ENCODE measurements at regions not wholly inside any gene's neighbourhood (a gene's known extent, or its start where the extent isn't known, plus 50 kb on each side); places are given as distances from the start of the nearest gene placed in this dataset.

GRCh38 chr21:38556390-38556789 lies 58.1 kb upstream of the ERG start:
- no peak for DNase-seq

DNA sequence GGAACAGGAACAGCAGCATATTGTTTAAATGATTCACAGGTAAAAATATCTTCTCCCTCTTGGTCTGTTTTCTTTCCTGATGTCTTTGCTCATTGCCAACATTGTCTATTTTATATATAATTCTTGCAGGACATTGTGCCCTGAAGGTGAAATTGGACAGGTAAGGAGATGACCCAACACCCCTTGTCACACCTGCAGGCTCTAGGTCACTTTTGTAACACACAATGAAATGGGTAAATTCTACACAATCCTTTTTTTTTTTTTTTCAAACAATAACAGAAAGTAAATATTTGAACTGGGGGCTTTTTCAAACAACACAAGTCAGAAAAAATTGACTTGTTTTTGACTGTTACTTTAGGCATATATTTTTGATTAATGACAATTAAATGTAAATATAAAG lies 62.9 kb upstream of the ERG start:
- DNase-seq, result no peak

GRCh38 chr21:38561613-38562581 lies 63.6 kb upstream of the ERG start:
- DNase-seq, result no peak

- DNase-seq, result no peak
Observed at GRCh38 chr21:38567335-38567969, 69.2 kb upstream of the ERG start.

DNA sequence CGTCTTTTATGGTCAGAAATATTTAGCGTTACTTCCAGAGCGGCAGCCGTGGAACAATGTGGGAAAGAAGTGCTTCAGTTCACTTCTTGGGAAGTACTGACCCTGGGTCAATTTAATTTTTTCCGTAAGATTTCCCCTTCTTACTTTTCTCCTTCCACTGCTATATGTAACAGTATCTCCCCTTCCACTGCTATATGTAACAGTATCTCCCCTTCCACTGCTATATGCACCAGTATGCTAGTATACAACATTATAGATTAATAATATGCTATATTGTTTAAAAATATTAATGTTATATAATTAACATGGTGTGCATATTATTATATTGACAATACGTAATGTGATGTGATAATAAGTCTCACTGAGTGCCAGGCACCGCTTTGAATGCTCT lies 69.7 kb upstream of the ERG start:
- DNase-seq, result no peak

DNA sequence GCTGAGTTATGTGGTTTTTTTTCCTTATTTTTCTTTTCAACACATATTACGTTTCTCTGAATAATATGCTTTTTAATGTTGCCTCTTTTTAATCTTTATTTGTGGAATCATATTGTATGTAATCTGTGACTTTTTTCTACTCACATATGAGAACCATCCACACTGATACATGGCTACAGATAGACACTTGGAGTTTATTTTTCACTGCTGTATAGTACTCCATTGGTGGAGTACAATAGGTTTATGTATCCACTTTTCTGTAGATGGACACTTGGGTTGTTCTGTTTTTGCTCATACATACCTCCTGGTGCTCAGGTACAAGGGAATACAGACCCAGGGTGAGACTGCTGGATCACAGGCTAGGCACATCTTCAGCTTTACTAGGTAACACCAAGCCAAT lies 71.5 kb upstream of the ERG start:
- no peak for DNase-seq

DNA sequence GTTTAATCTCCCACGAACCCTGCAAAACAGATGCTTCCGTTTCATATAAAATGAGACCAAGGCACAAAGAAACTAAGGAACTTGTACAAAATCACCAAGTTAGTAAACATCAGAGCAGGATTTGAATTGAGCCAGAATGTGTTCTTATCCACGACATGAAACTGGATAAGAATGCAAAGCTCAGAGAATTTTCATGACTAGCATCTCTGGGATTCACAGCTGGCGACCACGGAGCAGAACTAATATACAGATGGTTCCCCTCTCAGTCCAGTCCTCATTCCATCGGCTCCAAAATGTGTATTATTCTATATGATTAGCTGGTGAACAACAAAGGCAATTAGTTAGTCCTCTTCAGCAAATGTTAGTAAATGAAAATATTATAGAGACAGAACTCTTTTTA lies 72.3 kb upstream of the ERG start:
- no peak for DNase-seq

GRCh38 chr21:38574895-38575575 lies 76.8 kb upstream of the ERG start:
- DNase-seq, result no peak

- no peak for DNase-seq
Observed at GRCh38 chr21:38577887-38578286, 79.6 kb upstream of the ERG start.

DNA sequence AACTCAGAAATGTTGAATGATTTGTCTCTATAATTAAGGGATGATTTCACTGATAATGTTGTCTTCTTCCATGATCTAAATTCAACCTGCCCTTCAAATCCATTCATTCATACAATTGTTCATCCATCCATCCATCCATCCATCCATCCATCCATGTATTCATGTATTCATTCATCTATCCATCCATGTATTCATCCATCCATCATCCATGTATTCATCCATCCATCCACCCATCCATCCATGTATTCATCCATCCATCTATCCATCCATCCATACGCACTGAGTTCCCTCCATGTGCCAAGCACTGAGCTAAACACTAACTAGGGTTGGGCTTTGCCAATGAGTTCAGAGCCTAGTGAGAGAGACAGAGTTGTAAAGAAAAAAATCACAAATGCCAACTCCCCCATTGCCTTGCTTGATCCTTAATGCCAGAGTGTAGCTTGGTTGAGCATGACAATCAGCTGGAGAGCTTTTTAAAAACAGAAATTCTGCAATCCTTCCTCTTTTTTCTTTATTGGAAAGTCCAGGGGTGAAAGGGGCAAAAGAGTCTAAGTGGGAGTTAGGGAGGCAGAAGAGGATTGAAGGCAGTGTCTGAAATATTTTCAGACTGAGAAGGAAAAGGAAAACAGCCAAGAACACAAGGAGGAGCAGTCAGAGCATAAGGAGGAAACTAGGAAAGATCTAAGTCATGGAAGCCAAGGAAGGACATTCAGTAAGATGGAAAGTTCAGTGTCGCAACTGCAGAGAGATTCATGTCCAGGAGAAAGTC lies 92.4 kb upstream of the ERG start:
- DNase-seq, result no peak

DNA sequence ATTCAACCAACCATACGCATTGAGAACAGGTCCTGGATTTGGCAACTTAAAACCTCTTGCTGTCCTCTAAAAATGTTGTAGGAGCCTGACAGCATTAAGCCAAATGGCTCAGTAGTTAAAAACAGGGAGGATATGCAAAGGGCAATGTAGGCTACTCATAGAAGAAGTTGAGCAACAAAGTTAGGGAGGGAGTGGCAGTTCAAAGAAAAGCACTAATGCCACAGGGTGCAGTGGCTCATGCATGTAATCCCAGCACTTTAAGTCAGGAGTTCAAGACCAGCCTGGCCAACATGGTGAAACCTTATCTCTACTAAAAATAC lies 92.9 kb upstream of the ERG start:
- no peak for DNase-seq

DNA sequence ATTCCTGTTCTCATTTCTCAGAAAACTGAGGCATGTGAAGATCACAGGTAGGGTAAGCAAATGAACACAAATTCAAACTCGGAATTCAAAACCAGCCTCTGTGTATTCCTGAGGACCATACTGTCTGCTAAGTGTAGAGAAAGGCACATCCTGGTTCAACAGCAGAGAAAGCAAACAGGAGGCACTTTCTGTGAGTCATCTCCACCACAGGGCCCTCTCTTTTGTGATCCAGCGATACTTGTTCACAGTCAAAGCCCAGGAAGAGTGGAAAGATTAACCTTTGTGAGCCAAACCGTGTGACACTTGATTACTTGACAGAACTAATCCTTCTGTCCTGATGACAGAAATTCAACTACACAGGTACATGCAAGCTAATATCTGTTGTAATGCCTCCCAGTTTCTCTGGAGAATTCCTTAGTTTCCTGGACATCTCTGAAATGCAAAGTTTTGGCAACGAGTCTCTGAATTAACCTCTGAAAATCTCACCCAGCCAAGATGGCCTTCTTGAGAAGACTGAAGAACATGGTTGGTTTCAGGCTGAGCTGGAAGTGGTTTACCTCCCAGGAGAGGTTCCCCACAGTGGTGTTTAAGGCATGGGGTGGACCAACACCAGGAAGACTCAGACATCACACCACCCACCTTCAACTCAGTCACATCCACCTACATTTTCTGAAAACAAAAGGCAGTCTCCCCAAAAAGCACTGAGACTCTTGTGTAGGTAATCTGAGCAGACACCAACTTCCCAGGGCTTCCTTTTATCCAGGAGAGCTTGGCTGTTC lies 98.2 kb upstream of the ERG start:
- no peak for DNase-seq

DNA sequence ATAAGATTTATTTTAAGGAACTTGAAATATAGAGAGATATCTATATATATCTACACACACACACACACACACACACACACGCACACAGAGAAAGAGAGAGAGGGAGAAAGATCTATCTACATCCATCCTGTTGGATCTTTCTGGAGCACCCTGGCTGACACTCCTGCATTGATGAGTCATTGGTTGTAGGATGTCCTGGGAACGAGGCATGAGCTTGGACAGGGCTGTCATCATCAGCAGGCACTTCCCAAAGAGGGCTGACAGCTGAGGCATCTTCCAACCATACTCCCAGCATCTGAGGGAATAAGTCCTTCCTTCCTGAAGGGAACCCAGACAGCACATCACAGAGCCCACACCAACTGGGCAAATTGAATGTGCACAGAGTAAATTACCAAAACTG lies 99.1 kb upstream of the ERG start:
- no peak for DNase-seq

DNA sequence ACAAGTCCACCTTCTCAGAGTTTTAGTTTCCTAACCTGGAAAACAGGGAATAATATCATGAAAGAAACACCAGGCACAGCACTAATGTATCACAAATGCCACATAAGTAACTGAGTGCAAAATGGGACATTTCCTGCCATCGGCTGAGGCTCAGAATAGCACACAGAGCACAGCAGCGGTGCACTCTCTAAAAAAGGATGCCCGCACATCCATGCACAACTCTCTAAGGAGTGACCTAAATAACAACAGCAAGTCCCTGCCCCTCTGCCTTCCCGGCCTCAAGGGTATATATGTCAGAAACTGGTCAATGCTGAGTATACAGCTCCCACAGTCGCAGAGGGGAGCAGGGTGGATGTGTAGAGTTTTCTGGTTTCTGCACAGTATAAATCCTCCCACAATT lies 100.1 kb upstream of the ERG start:
- DNase-seq, result no peak

- no peak for DNase-seq
Observed at GRCh38 chr21:38599381-38599975, 101.2 kb upstream of the ERG start.

DNA sequence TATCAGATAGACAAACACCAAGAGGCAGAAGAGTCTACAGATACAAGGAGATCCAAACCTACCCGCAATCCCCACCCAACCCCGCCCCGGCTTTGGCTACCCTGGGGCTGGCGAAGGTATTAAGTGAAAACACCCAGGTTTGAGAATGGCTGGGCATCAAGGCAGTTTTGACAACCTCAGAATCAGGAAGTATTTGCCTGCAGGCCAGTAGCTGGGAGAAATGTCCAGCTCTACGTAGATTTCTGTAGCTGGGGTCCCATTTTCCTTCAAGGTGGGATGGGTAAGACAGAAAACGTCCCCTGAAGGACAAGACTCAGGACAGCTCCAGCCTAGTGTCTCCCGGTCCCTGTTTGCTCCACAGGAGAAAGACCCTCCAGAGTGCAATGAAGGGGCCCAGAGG lies 101.8 kb upstream of the ERG start:
- no peak for DNase-seq

DNA sequence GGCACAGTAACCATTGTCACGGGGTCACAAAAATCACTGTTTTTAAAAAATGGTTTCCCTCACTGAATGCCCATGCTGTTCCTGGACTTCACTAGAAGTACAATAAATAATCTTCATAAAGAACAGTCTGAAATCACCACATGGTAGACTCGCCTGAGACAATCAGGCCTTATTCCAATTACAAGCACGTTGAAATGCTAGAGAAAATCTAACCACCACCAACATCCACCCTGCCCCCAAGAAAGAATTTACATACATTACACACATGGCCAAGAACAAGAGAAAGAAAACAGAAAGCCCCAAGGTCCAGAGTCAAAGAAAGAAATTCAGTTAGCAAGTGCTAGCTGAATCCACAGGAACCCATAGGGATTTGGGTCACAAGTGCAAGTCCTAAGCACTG lies 107.0 kb upstream of the ERG start:
- DNase-seq, result no peak

- no peak for DNase-seq
Observed at GRCh38 chr21:38609580-38609979, 111.3 kb upstream of the ERG start.

DNA sequence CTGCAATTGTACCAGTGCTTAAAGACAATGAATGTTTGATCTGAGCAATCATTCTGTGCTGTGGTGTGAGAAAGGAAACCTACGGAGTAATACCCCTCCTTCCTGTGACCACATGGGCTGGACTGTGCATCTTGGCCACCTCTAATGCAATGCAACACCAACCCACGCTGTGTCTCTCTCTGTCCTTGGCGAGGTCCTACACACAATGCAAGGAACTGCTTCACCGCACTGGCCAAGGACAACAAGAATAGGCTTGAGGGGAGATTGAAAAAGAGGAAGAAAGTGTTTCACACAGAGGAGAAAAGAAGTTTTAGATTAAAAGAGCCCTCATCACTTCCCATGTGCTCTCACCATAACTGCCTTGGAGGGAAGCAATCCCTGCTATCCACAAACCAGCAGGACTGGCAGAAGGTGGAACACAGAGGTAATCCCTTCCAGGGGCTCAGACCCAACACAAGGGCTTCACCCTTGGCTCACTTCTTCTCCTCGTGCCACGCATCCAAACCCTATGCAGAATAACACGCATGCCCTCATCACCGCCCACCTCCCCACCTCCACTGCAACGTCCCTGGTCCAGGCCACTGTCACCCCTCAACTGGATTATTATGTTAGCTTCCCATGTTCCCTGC lies 112.5 kb upstream of the ERG start:
- no peak for DNase-seq

- no peak for DNase-seq
Observed at GRCh38 chr21:38611277-38611676, 113.0 kb upstream of the ERG start.

DNA sequence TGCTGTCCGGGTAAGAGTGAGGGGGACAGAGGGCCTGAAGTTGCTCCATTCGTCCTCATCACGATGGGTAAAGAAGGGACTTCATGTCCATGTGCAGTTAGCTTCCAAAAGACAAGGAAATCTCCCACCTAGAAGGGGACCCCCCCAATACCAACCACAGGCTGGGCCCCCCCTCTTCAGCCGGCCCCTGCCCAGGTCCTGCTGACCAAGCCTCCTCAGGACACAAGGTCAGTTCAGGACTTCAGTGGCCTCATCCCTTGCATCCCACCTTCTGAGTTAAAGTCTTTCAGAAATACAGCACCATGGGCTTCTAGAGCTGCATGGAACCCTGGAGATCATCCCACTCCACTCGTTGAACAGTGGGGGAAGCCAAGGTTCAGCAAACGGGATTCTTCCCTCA lies 115.4 kb upstream of the ERG start:
- no peak for DNase-seq

DNA sequence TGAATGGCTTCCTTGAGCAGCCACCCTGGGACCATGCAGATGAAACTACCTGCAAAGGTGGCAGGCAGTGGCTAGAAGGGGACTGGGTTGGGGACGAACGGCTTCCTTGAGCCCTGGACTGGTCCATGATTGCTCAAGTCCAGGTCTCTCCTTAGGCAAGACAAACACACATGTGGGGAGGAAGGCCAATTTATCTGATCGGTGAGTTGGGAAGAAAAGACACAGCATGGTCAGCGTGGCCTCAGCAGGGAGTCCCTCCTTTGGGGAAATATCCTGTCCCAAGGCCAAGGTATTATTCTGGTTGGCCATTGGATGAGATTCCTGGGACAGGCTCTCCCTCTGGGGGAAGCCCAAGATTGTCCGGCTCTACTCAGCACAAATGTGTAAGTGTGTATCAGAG lies 116.3 kb upstream of the ERG start:
- no peak for DNase-seq
